ENCODE measurements at regions not wholly inside any gene's neighbourhood (a gene's known extent, or its start where the extent isn't known, plus 50 kb on each side); places are given as distances from the start of the nearest gene placed in this dataset.

- Histone ChIP-seq H3K27me3 (no peaks in the 10 kb centered on the region), H3K4me3 (replicated peaks in 1 of 3) (no peak overlapping the region), H3K4me1 (no peaks in the 10 kb centered on the region), H3K36me3 (no peaks in the 10 kb centered on the region), H3K27ac (no peak overlapping the region), H3K9me3 (no peaks in the 10 kb centered on the region)
- TF ChIP-seq CTCF (IDR thresholded peaks at IDR 0.05): no peak
- TF ChIP-seq POLR2A (IDR thresholded peaks at IDR 0.05): no peak
- intact Hi-C loops (cut with DNase I): no loop called here
- DNase-seq: no peak
- 44 to 47% methylated on average over 6 of the region's 6 CpGs for WGBS, 2 donors
Measured at GRCh38 chr11:29879560-29879959, 137.3 kb downstream of the KCNA4 start.

- TF ChIP-seq CTCF (IDR thresholded peaks at IDR 0.05) (no peak), POLR2A (IDR thresholded peaks at IDR 0.05) (no peak)
- no peaks in the 10 kb centered on the region for H3K9me3 ChIP-seq
- H3K36me3 ChIP-seq: no peaks in the 10 kb centered on the region
- intact Hi-C loops (cut with DNase I): no loop called here
- no peaks in the 10 kb centered on the region for H3K27me3 ChIP-seq
- no peaks in the 10 kb centered on the region for H3K4me1 ChIP-seq
- H3K4me3 ChIP-seq (replicated peaks in 1 of 3): no peak overlapping the region
- DNase-seq: no peak
- 85 to 94% methylated on average over 1 of the region's 1 CpG for whole genome bisulfite sequencing, 2 donors
- H3K27ac ChIP-seq: no peak overlapping the region
Measured at GRCh38 chr11:29876192-29876591, 140.6 kb downstream of the KCNA4 start.

GRCh38 chr11:29847219-29847618, 169.6 kb downstream of the KCNA4 start:
- 74 to 80% methylated on average over 1 of the region's 1 CpG for WGBS, 2 donors
- no peak for DNase-seq
- H3K27me3 ChIP-seq: no peaks in the 10 kb centered on the region
- no peaks in the 10 kb centered on the region for H3K9me3 ChIP-seq
- H3K27ac ChIP-seq: no peak overlapping the region
- intact Hi-C loops (cut with DNase I): no loop called here
- no peak for TF ChIP-seq CTCF (IDR thresholded peaks at IDR 0.05)
- H3K4me3 ChIP-seq (replicated peaks in 1 of 3): no peak overlapping the region
- no peaks in the 10 kb centered on the region for H3K4me1 ChIP-seq
- no peaks in the 10 kb centered on the region for H3K36me3 ChIP-seq

- Histone ChIP-seq H3K36me3 (no peaks in the 10 kb centered on the region), H3K4me3 (replicated peaks in 1 of 3) (no peak overlapping the region), H3K9me3 (no peaks in the 10 kb centered on the region), H3K4me1 (no peaks in the 10 kb centered on the region), H3K27ac (no peak overlapping the region), H3K27me3 (no peaks in the 10 kb centered on the region)
- TF ChIP-seq CTCF (IDR thresholded peaks at IDR 0.05) (no peak), POLR2A (IDR thresholded peaks at IDR 0.05) (no peak)
- no peak for DNase-seq
- 50 to 51% methylated on average over 3 of the region's 3 CpGs for WGBS, 2 donors
- intact Hi-C loops (cut with DNase I): no loop called here
Measured at GRCh38 chr11:29844701-29845379, 172.0 kb downstream of the KCNA4 start.

GRCh38 chr11:29844031-29844430, 172.8 kb downstream of the KCNA4 start:
- H3K36me3 ChIP-seq: no peaks in the 10 kb centered on the region
- H3K27me3 ChIP-seq: no peaks in the 10 kb centered on the region
- 94 to 95% methylated on average over 3 of the region's 3 CpGs for WGBS, 2 donors
- no peak for DNase-seq
- TF ChIP-seq CTCF (IDR thresholded peaks at IDR 0.05) (no peak), POLR2A (IDR thresholded peaks at IDR 0.05) (no peak)
- intact Hi-C loops (cut with DNase I): no loop called here
- no peak overlapping the region for H3K27ac ChIP-seq
- no peak overlapping the region for H3K4me3 ChIP-seq (replicated peaks in 1 of 3)
- no peaks in the 10 kb centered on the region for H3K9me3 ChIP-seq
- H3K4me1 ChIP-seq: no peaks in the 10 kb centered on the region

Data from thyroid gland (tissue), 4 donors.